BJ (cell line): ENCODE measurements at regions not wholly inside any gene's neighbourhood (a gene's known extent, or its start where the extent isn't known, plus 50 kb on each side); places are given as distances from the start of the nearest gene placed in this dataset.

Experiments used
- CTCF ChIA-PET: fragments of 350-600 bp; formaldehyde crosslinking; extraction: SDS; loops from one replicate; lab custom pipeline; 2021; ENCODE audit warnings: antibody characterized with exemption, inconsistent platforms; lab: Yijun Ruan, JAX
- POLR2A ChIA-PET: fragments of 300-600 bp; sonication (Branson Sonifier 250); formaldehyde crosslinking; extraction: SDS; loops from one replicate; lab custom pipeline; 2021; ENCODE audit warnings: antibody characterized with exemption; lab: Charles Lee
- DNase-seq: peaks from one replicate; pipeline ENCODE4 v3.0.0-alpha.2; 2011; ENCODE audit warnings: low read depth
- H3K27me3 ChIP-seq: 2 replicates; pipeline ENCODE4 v1.6.0; 2011; ENCODE audit warnings: low read length; ENCODE audit not compliant: control insufficient read depth, insufficient read depth
- H3K36me3 ChIP-seq: 2 replicates; pipeline ENCODE4 v1.5.1; 2011; ENCODE audit warnings: low read length; ENCODE audit not compliant: control insufficient read depth, insufficient read depth
- H3K4me3 ChIP-seq: 2 replicates; pipeline ENCODE4 v1.5.1; 2011; ENCODE audit warnings: low read depth, mild to moderate bottlenecking, control low read depth, low read length
- CTCF ChIP-seq: IDR thresholded peaks from 2 replicates; pipeline ENCODE4 v1.5.1; 2011; ENCODE audit warnings: low read depth, mild to moderate bottlenecking, control low read depth, inconsistent platforms, low read length, moderate library complexity; ENCODE audit not compliant: insufficient read depth

DNA sequence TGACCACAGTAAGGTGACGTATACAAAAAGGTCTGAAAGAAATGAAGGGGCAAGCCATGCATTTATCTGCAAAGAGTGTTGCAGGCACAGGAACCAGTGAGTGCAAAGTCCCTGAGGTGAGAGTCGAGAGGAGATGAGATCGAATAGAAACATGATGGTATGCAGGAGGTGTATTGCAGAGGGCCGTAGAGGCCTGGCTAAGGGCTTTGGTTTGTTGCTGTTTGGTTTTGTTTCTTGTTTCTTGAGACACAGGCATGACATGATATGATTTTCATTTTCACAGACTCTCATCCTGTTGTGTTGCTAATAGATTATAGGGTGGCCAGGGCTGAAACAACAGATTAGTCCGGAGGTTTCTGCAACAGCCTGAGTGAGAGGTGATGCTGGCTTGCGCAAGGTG lies 80.4 kb downstream of the HSPH1 start:
- ChIA-PET POLR2A (no interaction called here), CTCF (no interaction called here)
- Histone ChIP-seq H3K36me3 (no peaks in the 10 kb centered on the region), H3K4me3 (no peak overlapping the region), H3K27me3 (peaks cover 13% of the 10 kb centered on the region)
- no peak for DNase-seq
- no peak for TF ChIP-seq CTCF

- no peak for TF ChIP-seq CTCF
- CTCF ChIA-PET, result no interaction called here
- POLR2A ChIA-PET, result no interaction called here
These were observed 86.9 kb downstream of the HSPH1 start for GRCh38 chr13:31074756-31075155.

GRCh38 chr13:31073859-31074718 lies 87.6 kb downstream of the HSPH1 start:
- CTCF ChIA-PET, result interaction anchor here (0.6 kb wide), 1 partner anchor 21 kb away, joined by 3 read pairs; no protein-coding TSS in a partner anchor
- peaks cover 4% of the 10 kb centered on the region for H3K27me3 ChIP-seq
- no peak overlapping the region for H3K4me3 ChIP-seq
- TF ChIP-seq CTCF, result no peak
- POLR2A ChIA-PET, result no interaction called here
- no peaks in the 10 kb centered on the region for H3K36me3 ChIP-seq
- no peak for DNase-seq

More at GRCh38 chr13:31074756-31075155, 86.9 kb downstream of the HSPH1 start:
- H3K27me3 ChIP-seq, result peaks cover 4% of the 10 kb centered on the region
- DNase-seq, result no peak
- no peak overlapping the region for H3K4me3 ChIP-seq
- H3K36me3 ChIP-seq, result no peaks in the 10 kb centered on the region

DNA sequence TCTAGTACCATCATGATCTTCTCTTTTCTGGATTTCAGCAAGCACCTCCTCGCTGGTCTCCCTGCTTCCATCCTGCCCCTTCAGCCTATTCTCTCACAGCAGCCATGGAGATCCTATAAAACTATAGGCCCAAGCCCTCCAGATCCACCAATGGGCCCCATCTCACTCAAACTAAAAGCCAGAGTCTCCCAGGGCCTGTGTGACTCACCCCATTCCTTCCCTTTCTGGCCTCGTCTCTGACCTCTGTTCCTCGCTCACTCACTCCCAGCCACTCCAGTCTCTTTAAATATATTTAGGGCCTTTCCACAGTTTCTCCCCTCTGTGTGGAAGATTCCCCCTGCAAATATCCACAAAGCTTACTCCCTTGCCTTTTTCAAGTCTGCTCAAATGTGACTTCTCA lies 89.7 kb downstream of the HSPH1 start:
- no peaks in the 10 kb centered on the region for H3K36me3 ChIP-seq
- H3K4me3 ChIP-seq, result no peak overlapping the region
- TF ChIP-seq CTCF, result no peak
- peaks cover under 1% of the 10 kb centered on the region; the same call in 1 of the 2 replicates for H3K27me3 ChIP-seq
- POLR2A ChIA-PET, result no interaction called here
- CTCF ChIA-PET, result interaction anchor here (1.0 kb wide), 1 partner anchor 15 kb away, joined by 4 read pairs; no protein-coding TSS in a partner anchor
- no peak for DNase-seq

- H3K4me3 ChIP-seq, result no peak overlapping the region
- TF ChIP-seq CTCF, result no peak
- no peaks in the 10 kb centered on the region for H3K36me3 ChIP-seq
- ChIA-PET POLR2A (no interaction called here), CTCF (no interaction called here)
- no peaks in the 10 kb centered on the region for H3K27me3 ChIP-seq
- no peak for DNase-seq
These were observed 91.7 kb downstream of the HSPH1 start for GRCh38 chr13:31069808-31070534.
